GM23338 (cell line): ENCODE measurements at regions not wholly inside any gene's neighbourhood (a gene's known extent, or its start where the extent isn't known, plus 50 kb on each side); places are given as distances from the start of the nearest gene placed in this dataset.

ENCODE experiments used
- ATAC-seq: fragments of 200-7000 bp; cut with Tn5 transposase; 3 replicates; pipeline ENCODE4 v1.9.1; 2020
- DNase-seq: peaks from one replicate; pipeline ENCODE4 v3.0.0-alpha.2; 2015; ENCODE audit warnings: low spot score
- H2AFZ ChIP-seq: fragments of 200-600 bp; sonication (generic); 2 replicates; pipeline ENCODE4 v1.8.0; 2016; ENCODE audit warnings: antibody characterized with exemption, mild to moderate bottlenecking, moderate library complexity
- H3F3A ChIP-seq: fragments of 200-600 bp; sonication (generic); replicated peaks from 2 replicates; pipeline ENCODE4 v1.8.0; 2017; ENCODE audit warnings: antibody characterized with exemption, mixed run types, low read depth
- H3K27ac ChIP-seq: fragments of 200-600 bp; sonication (generic); 2 replicates; pipeline ENCODE4 v1.6.1; 2016; ENCODE audit warnings: low read depth
- H3K27me3 ChIP-seq: fragments of 200-600 bp; sonication (generic); 2 replicates; pipeline ENCODE4 v1.8.0; 2016; ENCODE audit warnings: mild to moderate bottlenecking, mixed run types, moderate library complexity; ENCODE audit not compliant: insufficient read depth
- H3K36me3 ChIP-seq: fragments of 200-600 bp; sonication (generic); 2 replicates; pipeline ENCODE4 v1.8.0; 2016; ENCODE audit warnings: mild to moderate bottlenecking; ENCODE audit not compliant: insufficient read depth
- H3K4me1 ChIP-seq: fragments of 200-600 bp; sonication (generic); 2 replicates; pipeline ENCODE4 v1.8.0; 2016; ENCODE audit warnings: mild to moderate bottlenecking, moderate library complexity; ENCODE audit not compliant: insufficient read depth
- H3K4me2 ChIP-seq: fragments of 200-600 bp; sonication (generic); 2 replicates; pipeline ENCODE4 v1.7.1; 2017; ENCODE audit warnings: mixed run types
- H3K4me3 ChIP-seq: fragments of 200-600 bp; sonication (generic); 2 replicates; pipeline ENCODE4 v1.6.1; 2016; ENCODE audit warnings: mixed run types
- H3K79me2 ChIP-seq: fragments of 200-600 bp; sonication (generic); replicated peaks from 2 replicates; pipeline ENCODE4 v1.8.0; 2017; ENCODE audit warnings: mild to moderate bottlenecking; ENCODE audit not compliant: insufficient read depth
- H3K9me2 ChIP-seq: fragments of 200-600 bp; sonication (generic); 2 replicates; pipeline ENCODE4 v1.8.0; 2017; ENCODE audit not compliant: insufficient read depth
- H4K20me1 ChIP-seq: fragments of 200-600 bp; sonication (generic); replicated peaks from 2 replicates; pipeline ENCODE4 v1.8.0; 2017; ENCODE audit warnings: mild to moderate bottlenecking; ENCODE audit not compliant: insufficient read depth
- H3K27ac Mint-ChIP-seq: 2 replicates; pipeline ENCODE4 v1.8.0; 2020; ENCODE audit warnings: inconsistent platforms, mild to moderate bottlenecking, moderate library complexity, mixed read lengths
- H3K27me3 Mint-ChIP-seq: 3 replicates; pipeline ENCODE4 v1.8.0; 2022; ENCODE audit warnings: low read depth, mild to moderate bottlenecking, moderate library complexity, mixed read lengths, inconsistent platforms; ENCODE audit not compliant: insufficient read depth, poor library complexity
- H3K36me3 Mint-ChIP-seq: 3 replicates; pipeline ENCODE4 v1.8.0; 2021; ENCODE audit warnings: low read depth, mild to moderate bottlenecking, inconsistent platforms, moderate library complexity, mixed read lengths
- H3K4me1 Mint-ChIP-seq: 3 replicates; pipeline ENCODE4 v1.8.0; 2020; ENCODE audit warnings: mild to moderate bottlenecking, inconsistent platforms, mixed read lengths
- H3K4me3 Mint-ChIP-seq: 3 replicates; pipeline ENCODE4 v1.8.0; 2021; ENCODE audit warnings: moderate library complexity, mild to moderate bottlenecking, inconsistent platforms, mixed read lengths
- H3K9me3 Mint-ChIP-seq: 3 replicates; pipeline ENCODE4 v1.8.0; 2020; ENCODE audit warnings: moderate library complexity, mild to moderate bottlenecking, inconsistent platforms, mixed read lengths
- CREB1 ChIP-seq: fragments of 250-450 bp; sonication (Bioruptor Pico); IDR thresholded peaks from 2 replicates; pipeline ENCODE4 v1.5.0; 2020; ENCODE audit warnings: low read depth, mild to moderate bottlenecking, moderate library complexity
- EZH2 ChIP-seq: fragments of 200-600 bp; sonication (generic); IDR thresholded peaks from one replicate; pipeline ENCODE4 v1.8.0; 2017; ENCODE audit warnings: antibody characterized with exemption, mild to moderate bottlenecking, low read depth; ENCODE audit not compliant: unreplicated experiment
- STAT1 ChIP-seq: IDR thresholded peaks from one replicate; pipeline ENCODE4 v1.6.1; 2016; ENCODE audit warnings: antibody characterized with exemption; ENCODE audit not compliant: unreplicated experiment
- ZNF114 ChIP-seq: fragments of 250-450 bp; sonication (Bioruptor Pico); IDR thresholded peaks from 2 replicates; pipeline ENCODE4 v1.5.0; 2020; ENCODE audit warnings: mild to moderate bottlenecking, moderate library complexity
- ZNF331 ChIP-seq: fragments of 250-450 bp; sonication (Bioruptor Pico); IDR thresholded peaks from 2 replicates; pipeline ENCODE4 v1.5.0; 2020; ENCODE audit warnings: low read depth, mild to moderate bottlenecking, moderate library complexity
- ZNF462 ChIP-seq: fragments of 250-450 bp; sonication (Bioruptor Pico); IDR thresholded peaks from 2 replicates; pipeline ENCODE4 v1.5.0; 2020; ENCODE audit warnings: mild to moderate bottlenecking, moderate library complexity

- DNase-seq (no peak), ATAC-seq (no peak)
- no peaks in the 10 kb centered on the region for H3F3A ChIP-seq
- Mint-ChIP-seq H3K27me3 (no peaks in the 10 kb centered on the region), H3K4me1 (no peaks in the 10 kb centered on the region), H3K36me3 (peaks cover 9% of the 10 kb centered on the region; the same call in 1 of the 3 replicates), H3K27ac (no peak overlapping the region), H3K9me3 (peaks cover 24% of the 10 kb centered on the region), H3K4me3 (no peak overlapping the region)
- H4K20me1 ChIP-seq, result no peaks in the 10 kb centered on the region
- H3K79me2 ChIP-seq, result no peaks in the 10 kb centered on the region
- no peak overlapping the region for H3K4me3 ChIP-seq
- no peaks in the 10 kb centered on the region for H3K4me1 ChIP-seq
- H3K36me3 ChIP-seq, result 0 out of 2 replicates have a peak, but pooled peaks cover 3% of the 10 kb centered on the region
- H2AFZ ChIP-seq, result no peak overlapping the region
- H3K27me3 ChIP-seq, result peaks cover 8% of the 10 kb centered on the region; the same call in 1 of the 2 replicates
- H3K9me2 ChIP-seq, result peaks cover 3% of the 10 kb centered on the region; the same call in 1 of the 2 replicates
- no peak overlapping the region for H3K27ac ChIP-seq
- no peak overlapping the region for H3K4me2 ChIP-seq
- TF ChIP-seq ZNF331 (CRISPR knock-in tag), result no peak
- no peak for TF ChIP-seq ZNF462 (CRISPR knock-in tag)
- no peak for TF ChIP-seq STAT1
These were observed 85.5 kb downstream of the YIPF5 start for GRCh38 chr5:144084971-144085370.

GRCh38 chr5:144085381-144085780 is 85.1 kb downstream of the YIPF5 start:
- Histone ChIP-seq H3K4me2 (no peak overlapping the region), H3K27ac (no peak overlapping the region), H3K79me2 (no peaks in the 10 kb centered on the region), H4K20me1 (no peaks in the 10 kb centered on the region), H3K4me1 (no peaks in the 10 kb centered on the region), H3K9me2 (peaks cover 3% of the 10 kb centered on the region; the same call in 1 of the 2 replicates), H3K27me3 (peaks cover 12% of the 10 kb centered on the region; the same call in 1 of the 2 replicates), H3K4me3 (no peak overlapping the region), H3K36me3 (0 out of 2 replicates have a peak, but pooled peaks cover 3% of the 10 kb centered on the region), H2AFZ (no peak overlapping the region), H3F3A (no peaks in the 10 kb centered on the region)
- Mint-ChIP-seq H3K36me3 (peaks cover 9% of the 10 kb centered on the region; the same call in 1 of the 3 replicates), H3K4me3 (no peak overlapping the region), H3K4me1 (no peaks in the 10 kb centered on the region), H3K27me3 (no peaks in the 10 kb centered on the region), H3K27ac (no peak overlapping the region), H3K9me3 (peaks cover 22% of the 10 kb centered on the region)
- no peak for ATAC-seq
- no peak for TF ChIP-seq EZH2
- no peak for TF ChIP-seq CREB1 (CRISPR knock-in tag)
- TF ChIP-seq ZNF114 (CRISPR knock-in tag), result no peak
- TF ChIP-seq ZNF331 (CRISPR knock-in tag), result no peak
- DNase-seq, result no peak
